ENCODE measurements at regions not wholly inside any gene's neighbourhood (a gene's known extent, or its start where the extent isn't known, plus 50 kb on each side); places are given as distances from the start of the nearest gene placed in this dataset.

DNA sequence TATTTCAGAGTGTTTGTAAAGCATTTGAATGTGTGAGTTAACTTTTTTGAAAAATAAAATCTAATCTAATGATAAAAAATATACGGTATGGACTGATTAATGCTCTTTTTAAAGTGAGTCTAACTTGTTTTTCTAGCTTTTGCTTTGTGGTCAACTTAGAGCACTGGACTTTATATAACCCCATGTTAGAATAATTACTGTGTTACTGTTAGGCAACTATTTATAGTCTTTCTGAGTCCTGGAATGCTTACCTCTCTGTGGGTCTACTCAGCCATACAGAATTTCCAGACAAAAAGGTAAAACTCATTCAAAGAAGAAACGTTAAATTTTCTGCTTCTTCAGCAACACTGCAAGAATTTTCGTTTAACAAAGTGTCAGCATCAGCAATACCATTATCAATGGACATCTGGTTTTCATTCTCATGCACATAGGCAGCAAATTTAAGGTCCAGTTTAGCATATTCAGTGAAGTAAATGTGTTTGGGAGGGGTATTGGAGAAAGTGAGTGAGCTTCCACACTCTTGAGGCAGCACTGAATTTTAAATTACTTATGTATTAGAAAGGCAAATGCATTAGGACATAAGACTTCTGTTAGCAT, 664.7 kb upstream of the NEGR1 start:
- TF ChIP-seq POLR2AphosphoS5 (IDR thresholded peaks at IDR 0.05) (no peak), EP300 (IDR thresholded peaks at IDR 0.05) (no peak), POLR2A (IDR thresholded peaks at IDR 0.05) (no peak), CTCF (IDR thresholded peaks at IDR 0.05) (no peak)
